ENCODE measurements at regions not wholly inside any gene's neighbourhood (a gene's known extent, or its start where the extent isn't known, plus 50 kb on each side); places are given as distances from the start of the nearest gene placed in this dataset.
A peak's percentile ranks its signal among the peaks of the same experiment; 100 is the strongest.

GRCh38 chr12:24698972-24699371 lies 249.9 kb downstream of the BCAT1 start:
- H3K27me3 ChIP-seq, result no peaks in the 10 kb centered on the region
- H4K20me1 ChIP-seq (ENCODE audit: low read depth), result no peaks in the 10 kb centered on the region
- no peak overlapping the region for H3K4me3 Mint-ChIP-seq
- peaks cover 4% of the 10 kb centered on the region for H3K36me3 ChIP-seq
- no peaks in the 10 kb centered on the region for H3K36me3 Mint-ChIP-seq
- H3F3A ChIP-seq (ENCODE audit: low read depth), result no peaks in the 10 kb centered on the region
- no peak for TF ChIP-seq EZH2 (IDR thresholded peaks at IDR 0.05)
- TF ChIP-seq CTCF (IDR thresholded peaks at IDR 0.05), result no peak
- TF ChIP-seq EZH2phosphoT487 (IDR thresholded peaks at IDR 0.05), result no peak
- H3K79me2 ChIP-seq (ENCODE audit: low read depth), result no peaks in the 10 kb centered on the region
- no peak for DNase-seq (ENCODE audit: low spot score)
- peaks cover 18% of the 10 kb centered on the region for H3K4me1 ChIP-seq
- no peak overlapping the region for H3K4me2 ChIP-seq
- no peak overlapping the region for H3K4me3 ChIP-seq
- peaks cover 32% of the 10 kb centered on the region for H3K4me1 Mint-ChIP-seq
- H3K9me3 ChIP-seq (ENCODE audit: low read depth), result peaks cover 13% of the 10 kb centered on the region
- H3K9ac ChIP-seq, result no peak overlapping the region
- peaks cover 26% of the 10 kb centered on the region for H3K9me3 Mint-ChIP-seq
- peaks cover 2% of the 10 kb centered on the region for H3K27me3 Mint-ChIP-seq (ENCODE audit: insufficient read depth, low read depth)
- H3K27ac Mint-ChIP-seq, result no peak overlapping the region
- H3K27ac ChIP-seq, result no peak overlapping the region
- H2AFZ ChIP-seq (replicated peaks), result no peak overlapping the region

GRCh38 chr12:24697769-24698168 lies 251.1 kb downstream of the BCAT1 start:
- Mint-ChIP-seq H3K4me1 (peaks cover 32% of the 10 kb centered on the region), H3K27me3 (ENCODE audit: insufficient read depth, low read depth) (no peaks in the 10 kb centered on the region), H3K36me3 (no peaks in the 10 kb centered on the region), H3K4me3 (no peak overlapping the region), H3K27ac (peak overlapping the region; percentile 85), H3K9me3 (peaks cover 20% of the 10 kb centered on the region)
- TF ChIP-seq EZH2 (IDR thresholded peaks at IDR 0.05), result no peak
- TF ChIP-seq CTCF (IDR thresholded peaks at IDR 0.05), result no peak
- no peak for TF ChIP-seq EZH2phosphoT487 (IDR thresholded peaks at IDR 0.05)
- Histone ChIP-seq H3K4me2 (no peak overlapping the region), H3K27me3 (no peaks in the 10 kb centered on the region), H3K79me2 (ENCODE audit: low read depth) (no peaks in the 10 kb centered on the region), H3K9me3 (ENCODE audit: low read depth) (peaks cover 13% of the 10 kb centered on the region), H3K4me1 (peaks cover 18% of the 10 kb centered on the region), H4K20me1 (ENCODE audit: low read depth) (no peaks in the 10 kb centered on the region), H3K4me3 (no peak overlapping the region), H3K27ac (no peak overlapping the region), H3K36me3 (peaks cover 4% of the 10 kb centered on the region), H3K9ac (no peak overlapping the region), H3F3A (ENCODE audit: low read depth) (no peaks in the 10 kb centered on the region), H2AFZ (replicated peaks) (no peak overlapping the region)
- no peak for DNase-seq (ENCODE audit: low spot score)

DNA sequence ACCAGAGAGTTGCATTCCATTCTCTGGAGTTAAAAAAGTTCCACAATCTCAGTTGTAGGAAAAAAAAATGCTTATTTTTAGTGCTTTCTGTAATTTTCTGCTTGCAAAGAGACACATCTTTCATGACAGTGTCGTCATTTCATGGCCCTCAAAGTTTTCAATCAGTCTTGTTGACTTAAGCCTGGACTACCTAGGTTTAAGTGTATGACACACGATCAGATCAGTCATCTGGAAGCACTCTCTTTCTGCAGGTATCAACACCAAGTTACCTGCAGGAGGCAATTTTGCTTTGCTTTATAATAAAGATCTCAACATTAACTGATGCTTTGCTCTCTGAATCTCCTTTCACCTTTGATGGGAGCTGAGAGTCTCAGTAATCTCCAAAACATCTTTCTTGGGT lies 251.6 kb downstream of the BCAT1 start:
- no peak overlapping the region for H2AFZ ChIP-seq (replicated peaks)
- TF ChIP-seq CTCF (IDR thresholded peaks at IDR 0.05) (no peak), EZH2 (IDR thresholded peaks at IDR 0.05) (no peak), EZH2phosphoT487 (IDR thresholded peaks at IDR 0.05) (no peak)
- H3K36me3 ChIP-seq, result peaks cover 4% of the 10 kb centered on the region
- peaks cover 13% of the 10 kb centered on the region for H3K9me3 ChIP-seq (ENCODE audit: low read depth)
- Mint-ChIP-seq H3K4me3 (no peak overlapping the region), H3K9me3 (peaks cover 17% of the 10 kb centered on the region), H3K36me3 (no peaks in the 10 kb centered on the region), H3K4me1 (peaks cover 32% of the 10 kb centered on the region), H3K27ac (peak overlapping the region; percentile 85), H3K27me3 (ENCODE audit: insufficient read depth, low read depth) (no peaks in the 10 kb centered on the region)
- no peak overlapping the region for H3K9ac ChIP-seq
- peaks cover 18% of the 10 kb centered on the region for H3K4me1 ChIP-seq
- no peak overlapping the region for H3K4me2 ChIP-seq
- no peaks in the 10 kb centered on the region for H3F3A ChIP-seq (ENCODE audit: low read depth)
- no peak overlapping the region for H3K4me3 ChIP-seq
- H4K20me1 ChIP-seq (ENCODE audit: low read depth), result no peaks in the 10 kb centered on the region
- no peaks in the 10 kb centered on the region for H3K27me3 ChIP-seq
- H3K27ac ChIP-seq, result no peak overlapping the region
- no peaks in the 10 kb centered on the region for H3K79me2 ChIP-seq (ENCODE audit: low read depth)
- no peak for DNase-seq (ENCODE audit: low spot score)

All from neural progenitor cell (in vitro differentiated cells).